ENCODE measurements at regions not wholly inside any gene's neighbourhood (a gene's known extent, or its start where the extent isn't known, plus 50 kb on each side); places are given as distances from the start of the nearest gene placed in this dataset.

DNA sequence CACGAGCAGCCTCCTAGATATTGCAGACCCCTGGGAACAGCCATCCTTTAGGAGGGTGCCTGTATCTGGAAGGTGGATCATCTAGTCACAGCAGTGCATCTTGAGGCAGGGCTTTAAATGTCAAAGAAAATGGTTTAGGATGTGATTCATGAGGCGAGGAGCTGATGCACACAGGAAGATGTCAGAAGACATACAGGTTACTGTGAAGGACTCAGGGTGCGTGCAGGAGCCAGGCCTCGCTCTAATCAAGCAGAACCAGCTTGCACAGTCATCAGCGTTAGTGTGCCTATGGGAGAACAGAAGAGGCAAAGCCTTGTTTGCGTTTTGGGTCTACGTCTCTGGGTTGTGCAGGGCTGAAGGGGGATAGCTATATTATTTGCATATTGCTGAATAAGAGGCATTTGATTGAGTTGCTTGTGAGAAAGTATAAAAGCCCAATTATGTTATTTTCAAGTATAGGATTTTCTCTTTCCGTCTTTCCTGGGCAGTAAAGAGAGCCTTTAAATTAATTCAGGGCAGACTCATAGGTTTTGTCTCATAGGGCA lies 77.3 kb upstream of the RPH3A start:
- no peak for TF ChIP-seq ZNF274 (IDR thresholded peaks at IDR 0.05; ENCODE audit: low read depth, low read length)
- no peak for TF ChIP-seq YY1 (IDR thresholded peaks at IDR 0.05; ENCODE audit: insufficient read depth, insufficient read length)
